Large intestine (tissue), 3 donors: ENCODE measurements at regions not wholly inside any gene's neighbourhood (a gene's known extent, or its start where the extent isn't known, plus 50 kb on each side); places are given as distances from the start of the nearest gene placed in this dataset.

ENCODE experiments used
- DNase-seq, 2 donors: peaks; one replicate each; pipeline versions ENCODE4 v3.0.0 to v3.0.0-alpha.2; 2013
- H3K27ac ChIP-seq: one replicate; pipeline ENCODE4 v1.5.1; 2013; ENCODE audit warnings: low read length
- H3K27me3 ChIP-seq: 2 replicates; pipeline ENCODE4 v1.6.1; 2013; ENCODE audit warnings: low read length; ENCODE audit not compliant: control insufficient read depth, insufficient read depth
- H3K36me3 ChIP-seq: 2 replicates; pipeline ENCODE4 v1.6.1; 2013; ENCODE audit warnings: low read length; ENCODE audit not compliant: control insufficient read depth, insufficient read depth
- H3K4me1 ChIP-seq: one replicate; pipeline ENCODE4 v1.6.1; 2013; ENCODE audit warnings: low read length; ENCODE audit not compliant: control insufficient read depth, insufficient read depth
- H3K4me3 ChIP-seq: one replicate; pipeline ENCODE4 v1.5.1; 2013; ENCODE audit warnings: low read length
- H3K9me3 ChIP-seq: one replicate; pipeline ENCODE4 v1.6.1; 2013; ENCODE audit warnings: mild to moderate bottlenecking, low read depth, low read length, moderate library complexity; ENCODE audit not compliant: control insufficient read depth
- WGBS: methylation state at CpG from one replicate; pipeline ENCODE4 v1.1.5; 2013; ENCODE audit warnings: low lambda C conversion rate; ENCODE audit not compliant: insufficient coverage; 5-methylcytosine and 5-hydroxymethylcytosine counted together

- DNase-seq: no peak
- 90% methylated on average over 2 of the region's 5 CpGs for WGBS
- Histone ChIP-seq H3K36me3 (no peaks in the 10 kb centered on the region), H3K9me3 (no peaks in the 10 kb centered on the region), H3K27me3 (no peaks in the 10 kb centered on the region), H3K4me1 (no peaks in the 10 kb centered on the region), H3K4me3 (no peak overlapping the region), H3K27ac (no peak overlapping the region)
Observed at GRCh38 chr9:111149018-111149759, 110.9 kb upstream of the LPAR1 start.

- Histone ChIP-seq H3K4me3 (no peak overlapping the region), H3K27ac (no peak overlapping the region), H3K4me1 (no peaks in the 10 kb centered on the region), H3K9me3 (no peaks in the 10 kb centered on the region), H3K36me3 (no peaks in the 10 kb centered on the region), H3K27me3 (no peaks in the 10 kb centered on the region)
- no peak for DNase-seq
- 86% methylated on average over 6 of the region's 10 CpGs for WGBS
Observed at GRCh38 chr9:111148052-111149017, 110.1 kb upstream of the LPAR1 start.

- Histone ChIP-seq H3K27me3 (no peaks in the 10 kb centered on the region), H3K36me3 (no peaks in the 10 kb centered on the region), H3K27ac (no peak overlapping the region), H3K4me3 (no peak overlapping the region), H3K4me1 (no peaks in the 10 kb centered on the region), H3K9me3 (no peaks in the 10 kb centered on the region)
- no peak for DNase-seq
- WGBS: 90% methylated on average over 2 of the region's 3 CpGs
Observed at GRCh38 chr9:111147041-111147440, 108.8 kb upstream of the LPAR1 start.

GRCh38 chr9:111144741-111145140 lies 106.5 kb upstream of the LPAR1 start:
- DNase-seq: no peak
- Histone ChIP-seq H3K4me3 (no peak overlapping the region), H3K9me3 (no peaks in the 10 kb centered on the region), H3K27ac (no peak overlapping the region), H3K4me1 (no peaks in the 10 kb centered on the region), H3K36me3 (no peaks in the 10 kb centered on the region), H3K27me3 (no peaks in the 10 kb centered on the region)
- WGBS: 60% methylated on average over 1 of the region's 3 CpGs

- no CpG with 5 or more reads among the region's 2 CpGs for WGBS
- H3K9me3 ChIP-seq: no peaks in the 10 kb centered on the region
- no peaks in the 10 kb centered on the region for H3K27me3 ChIP-seq
- no peak overlapping the region for H3K27ac ChIP-seq
- DNase-seq: no peak
- no peak overlapping the region for H3K4me3 ChIP-seq
- no peaks in the 10 kb centered on the region for H3K4me1 ChIP-seq
- no peaks in the 10 kb centered on the region for H3K36me3 ChIP-seq
Observed at GRCh38 chr9:111136180-111136579, 97.9 kb upstream of the LPAR1 start.

- H3K36me3 ChIP-seq: no peaks in the 10 kb centered on the region
- no peaks in the 10 kb centered on the region for H3K4me1 ChIP-seq
- no peak overlapping the region for H3K4me3 ChIP-seq
- no peaks in the 10 kb centered on the region for H3K9me3 ChIP-seq
- DNase-seq: no peak
- H3K27ac ChIP-seq: no peak overlapping the region
- no CpG with 5 or more reads among the region's 1 CpG for WGBS
- no peaks in the 10 kb centered on the region for H3K27me3 ChIP-seq
Observed at GRCh38 chr9:111131211-111131610, 92.9 kb upstream of the LPAR1 start.

DNA sequence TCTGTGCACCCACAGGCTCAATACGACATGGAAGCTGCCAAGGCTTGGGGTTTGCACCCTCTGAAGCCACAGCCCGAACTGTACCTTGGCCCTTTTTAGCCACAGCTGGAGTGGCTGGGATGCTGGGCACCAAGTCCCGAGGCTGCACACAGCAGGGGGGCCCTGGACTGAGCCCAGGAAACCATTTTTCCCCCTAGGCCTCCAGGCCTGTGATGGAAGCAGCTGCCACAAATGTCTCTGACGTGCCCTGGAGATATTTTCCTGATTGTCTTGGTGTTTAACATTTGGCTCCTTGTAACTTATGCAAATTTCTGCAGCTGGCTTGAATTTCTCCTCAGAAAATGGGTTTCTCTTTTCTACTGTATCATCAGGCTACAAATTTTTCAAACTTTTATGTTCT lies 82.3 kb upstream of the LPAR1 start:
- H3K27me3 ChIP-seq: no peaks in the 10 kb centered on the region
- no peak overlapping the region for H3K4me3 ChIP-seq
- H3K9me3 ChIP-seq: peaks cover 3% of the 10 kb centered on the region
- DNase-seq: no peak
- no CpG with 5 or more reads among the region's 4 CpGs for WGBS
- no peaks in the 10 kb centered on the region for H3K36me3 ChIP-seq
- H3K27ac ChIP-seq: no peak overlapping the region
- H3K4me1 ChIP-seq: no peaks in the 10 kb centered on the region

DNA sequence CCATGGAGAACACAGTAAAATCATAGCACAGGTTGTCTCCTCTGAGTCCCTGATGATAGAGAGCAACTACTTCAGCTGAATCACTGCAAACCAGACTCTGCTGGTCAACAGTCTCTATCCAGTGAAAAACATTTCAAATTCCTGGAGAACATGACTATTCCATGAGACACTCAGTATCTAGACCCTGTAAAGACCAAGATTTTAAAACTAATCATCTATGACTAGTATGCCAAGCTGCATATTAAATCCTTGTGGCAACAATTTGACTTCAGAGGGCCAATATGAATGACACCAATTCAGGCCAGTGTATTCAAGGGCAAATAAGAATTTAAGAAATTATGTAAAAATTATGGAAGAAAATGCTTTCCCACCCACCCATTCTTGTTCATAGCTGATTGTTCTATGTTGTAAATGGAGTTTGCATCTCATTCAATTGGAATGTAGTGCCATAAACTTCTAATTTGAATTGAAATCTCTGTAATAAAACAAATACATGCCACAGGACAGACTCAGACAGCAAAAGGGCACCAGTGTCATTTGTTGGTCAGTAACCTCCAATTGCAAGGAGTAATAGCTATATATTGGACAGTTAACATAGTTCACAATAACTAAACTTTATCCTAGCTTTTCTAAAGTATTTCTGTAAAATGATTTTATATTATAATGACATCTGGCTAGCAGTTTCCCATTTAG lies 80.1 kb upstream of the LPAR1 start:
- H3K4me3 ChIP-seq: no peak overlapping the region
- DNase-seq: no peak

GRCh38 chr9:111114486-111114885 lies 76.2 kb upstream of the LPAR1 start:
- H3K36me3 ChIP-seq: no peaks in the 10 kb centered on the region
- H3K27me3 ChIP-seq: no peaks in the 10 kb centered on the region
- no peaks in the 10 kb centered on the region for H3K9me3 ChIP-seq
- no peaks in the 10 kb centered on the region for H3K4me1 ChIP-seq
- no peak for DNase-seq
- no peak overlapping the region for H3K4me3 ChIP-seq
- WGBS: 100% methylated on average over 1 of the region's 1 CpG
- no peak overlapping the region for H3K27ac ChIP-seq

More for the DNA sequence above, 80.1 kb upstream of the LPAR1 start:
- Histone ChIP-seq H3K9me3 (peaks cover 3% of the 10 kb centered on the region), H3K4me1 (no peaks in the 10 kb centered on the region), H3K27ac (no peak overlapping the region), H3K36me3 (no peaks in the 10 kb centered on the region), H3K27me3 (no peaks in the 10 kb centered on the region)

- Histone ChIP-seq H3K4me1 (no peaks in the 10 kb centered on the region), H3K27ac (no peak overlapping the region), H3K36me3 (no peaks in the 10 kb centered on the region), H3K27me3 (no peaks in the 10 kb centered on the region), H3K9me3 (no peaks in the 10 kb centered on the region), H3K4me3 (no peak overlapping the region)
- no peak for DNase-seq
- WGBS: no CpG with 5 or more reads among the region's 2 CpGs
Observed at GRCh38 chr9:111113712-111114111, 75.4 kb upstream of the LPAR1 start.
